ENCODE measurements at regions not wholly inside any gene's neighbourhood (a gene's known extent, or its start where the extent isn't known, plus 50 kb on each side); places are given as distances from the start of the nearest gene placed in this dataset.

GRCh38 chr1:192927496-192927895, 118.7 kb downstream of the RGS2 start (continued):
- TF ChIP-seq ZNF169 (tag by site-specific recombination; IDR thresholded peaks at IDR 0.05): no peak
- TF ChIP-seq ZNF146 (tag by site-specific recombination; IDR thresholded peaks at IDR 0.05): no peak
- TF ChIP-seq ZSCAN30 (tag by site-specific recombination; IDR thresholded peaks at IDR 0.05): no peak
- no peak for TF ChIP-seq ZNF266 (tag by site-specific recombination; IDR thresholded peaks at IDR 0.05; ENCODE audit: low read depth)
- TF ChIP-seq ZNF677 (tag by site-specific recombination; IDR thresholded peaks at IDR 0.05): no peak
- no peak for TF ChIP-seq KLF16 (tag by site-specific recombination; IDR thresholded peaks at IDR 0.05)

- TF ChIP-seq ZNF560 (tag by site-specific recombination; IDR thresholded peaks at IDR 0.05; ENCODE audit: borderline replicate concordance): no peak
- no peak for TF ChIP-seq MZF1 (tag by site-specific recombination; IDR thresholded peaks at IDR 0.05; ENCODE audit: borderline replicate concordance)
- no peak for TF ChIP-seq ZNF596 (tag by site-specific recombination; IDR thresholded peaks at IDR 0.05)
- TF ChIP-seq SALL2 (tag by site-specific recombination; IDR thresholded peaks at IDR 0.05; ENCODE audit: borderline replicate concordance): no peak
- TF ChIP-seq GFI1B (tag by site-specific recombination; IDR thresholded peaks at IDR 0.05): no peak
- TF ChIP-seq KLF10 (tag by site-specific recombination; IDR thresholded peaks at IDR 0.05): no peak
- no peak for TF ChIP-seq ZBTB10 (tag by site-specific recombination; IDR thresholded peaks at IDR 0.05)
- TF ChIP-seq KLF1 (tag by site-specific recombination; IDR thresholded peaks at IDR 0.05): no peak
- TF ChIP-seq ZNF701 (tag by site-specific recombination; IDR thresholded peaks at IDR 0.05): no peak
- H3K27ac ChIP-seq (ENCODE audit: extremely low read depth, low read depth, low read length): no peak overlapping the region
- no peaks in the 10 kb centered on the region for H3K36me3 ChIP-seq (ENCODE audit: control insufficient read depth in 2 of 2, insufficient read depth in 1 of 2, low read length in 2 of 2)
- CTCF ChIA-PET: no interaction called here
- H3K4me3 ChIP-seq (ENCODE audit: low read depth, low read length): no peak overlapping the region
- H3K9me3 ChIP-seq (ENCODE audit: control insufficient read depth, insufficient read depth, low read depth, low read length): no peaks in the 10 kb centered on the region
- no peaks in the 10 kb centered on the region for H3K4me1 ChIP-seq (ENCODE audit: control insufficient read depth, insufficient read depth, low read length)
- POLR2A ChIA-PET: no interaction called here
These were observed 120.8 kb downstream of the RGS2 start for GRCh38 chr1:192929597-192929996.

- no peaks in the 10 kb centered on the region for H3K9me3 ChIP-seq (ENCODE audit: control insufficient read depth, insufficient read depth, low read depth, low read length)
- CTCF ChIA-PET: interaction anchor here (0.5 to 0.6 kb wide), 2 partner anchors 16 to 273 kb away, joined by 3 to 4 read pairs; no protein-coding TSS in a partner anchor
- H3K27ac ChIP-seq (ENCODE audit: extremely low read depth, low read depth, low read length): no peak overlapping the region
- H3K4me3 ChIP-seq (ENCODE audit: low read depth, low read length): no peak overlapping the region
- H3K36me3 ChIP-seq (ENCODE audit: control insufficient read depth in 2 of 2, insufficient read depth in 1 of 2, low read length in 2 of 2): no peaks in the 10 kb centered on the region
- TF ChIP-seq ELK4 (IDR thresholded peaks at IDR 0.05; ENCODE audit: borderline replicate concordance, low read depth, low read length) (no peak), ZNF350 (tag by site-specific recombination; IDR thresholded peaks at IDR 0.05) (no peak), ZNF580 (tag by site-specific recombination; IDR thresholded peaks at IDR 0.05) (no peak)
- POLR2A ChIA-PET: no interaction called here
- peaks cover 7% of the 10 kb centered on the region; the same call in 1 of the 2 replicates for H3K4me1 ChIP-seq (ENCODE audit: control insufficient read depth, insufficient read depth, low read length)
These were observed 124.9 kb downstream of the RGS2 start for GRCh38 chr1:192933744-192934143.

Measured in HEK293 (cell line).